ENCODE measurements at regions not wholly inside any gene's neighbourhood (a gene's known extent, or its start where the extent isn't known, plus 50 kb on each side); places are given as distances from the start of the nearest gene placed in this dataset.

GRCh38 chr2:66696886-66697285 lies 262.0 kb downstream of the MEIS1 start:
- no peak for TF ChIP-seq CTCF (IDR thresholded peaks at IDR 0.05; ENCODE audit: low read depth, low read length)
- no peak for DNase-seq (ENCODE audit: extremely low read depth, low read depth)

- DNase-seq (ENCODE audit: extremely low read depth, low read depth), result no peak
- TF ChIP-seq CTCF (IDR thresholded peaks at IDR 0.05; ENCODE audit: low read depth, low read length), result no peak
Observed at GRCh38 chr2:66697366-66697765, 262.4 kb downstream of the MEIS1 start.

- DNase-seq (ENCODE audit: extremely low read depth, low read depth), result no peak
Observed at GRCh38 chr2:66698091-66698490, 263.2 kb downstream of the MEIS1 start.

GRCh38 chr2:66698576-66699239 lies 263.8 kb downstream of the MEIS1 start:
- no peak for TF ChIP-seq CTCF (IDR thresholded peaks at IDR 0.05; ENCODE audit: low read depth, low read length)
- DNase-seq (ENCODE audit: extremely low read depth, low read depth), result no peak

More at GRCh38 chr2:66698091-66698490, 263.2 kb downstream of the MEIS1 start:
- no peak for TF ChIP-seq CTCF (IDR thresholded peaks at IDR 0.05; ENCODE audit: low read depth, low read length)

DNA sequence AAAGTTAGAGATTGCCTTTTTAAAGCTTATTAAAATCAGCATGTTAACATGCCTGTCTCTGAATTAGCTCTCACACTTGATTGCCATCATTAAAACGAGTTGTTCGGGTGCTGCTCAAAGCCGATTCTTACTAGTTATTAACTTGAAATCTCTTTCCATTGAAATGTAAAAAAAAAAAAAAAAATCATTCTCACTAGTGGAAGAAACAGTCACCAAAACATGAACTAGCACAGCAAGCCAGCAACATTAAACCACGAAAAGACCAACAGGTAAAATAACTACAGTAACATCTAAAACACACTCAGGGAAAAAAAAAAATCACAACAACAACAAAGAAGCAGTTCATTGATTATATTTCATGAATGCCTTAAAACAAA lies 264.5 kb downstream of the MEIS1 start:
- TF ChIP-seq CTCF (IDR thresholded peaks at IDR 0.05; ENCODE audit: low read depth, low read length), result no peak
- no peak for DNase-seq (ENCODE audit: extremely low read depth, low read depth)

GRCh38 chr2:66699793-66700676 lies 265.1 kb downstream of the MEIS1 start:
- no peak for TF ChIP-seq CTCF (IDR thresholded peaks at IDR 0.05; ENCODE audit: low read depth, low read length)
- no peak for DNase-seq (ENCODE audit: extremely low read depth, low read depth)

- DNase-seq (ENCODE audit: extremely low read depth, low read depth), result no peak
- no peak for TF ChIP-seq CTCF (IDR thresholded peaks at IDR 0.05; ENCODE audit: low read depth, low read length)
Observed at GRCh38 chr2:66700677-66701066, 265.7 kb downstream of the MEIS1 start.
